ENCODE measurements at regions not wholly inside any gene's neighbourhood (a gene's known extent, or its start where the extent isn't known, plus 50 kb on each side); places are given as distances from the start of the nearest gene placed in this dataset.

DNA sequence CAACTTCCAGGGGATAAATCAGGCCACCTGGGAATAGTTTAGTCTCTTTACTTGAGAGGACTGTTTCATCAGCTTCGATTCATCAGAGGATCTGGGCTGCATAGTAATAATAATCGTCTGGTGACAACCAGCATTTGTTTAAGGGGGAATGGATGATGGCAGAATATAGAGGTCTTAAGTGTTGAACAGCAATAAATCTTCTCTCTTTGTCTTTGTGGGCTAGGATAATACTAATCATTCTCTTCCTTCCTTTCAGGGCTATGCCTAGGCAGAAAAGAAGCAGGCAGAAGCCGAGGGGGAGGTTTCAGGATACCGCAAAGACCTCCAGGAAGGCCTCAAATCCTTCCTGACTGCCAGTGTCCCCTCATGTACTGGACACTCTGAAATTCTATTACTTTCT is 150.4 kb upstream of the GAREM1 start:
- DNase-seq = no peak

DNA sequence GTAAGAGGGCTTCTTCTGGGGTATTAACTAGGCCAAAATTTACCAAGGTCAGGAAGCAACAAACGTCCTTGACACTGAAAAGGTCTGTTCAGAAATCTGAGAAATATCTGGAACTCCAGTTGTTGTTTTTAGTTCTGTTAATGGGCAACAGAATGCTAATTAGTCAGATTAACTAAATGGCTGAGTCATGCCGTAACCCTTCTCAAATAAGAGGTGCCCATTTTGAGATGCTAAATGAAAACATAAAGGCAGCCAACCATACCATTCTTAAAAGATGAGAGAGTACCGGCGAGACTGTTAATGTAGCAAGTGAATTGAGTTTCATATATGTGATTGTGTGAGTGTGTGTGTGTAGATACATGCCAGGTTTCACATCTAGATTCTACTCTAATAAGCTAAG is 147.9 kb upstream of the GAREM1 start:
- no peak for DNase-seq

DNA sequence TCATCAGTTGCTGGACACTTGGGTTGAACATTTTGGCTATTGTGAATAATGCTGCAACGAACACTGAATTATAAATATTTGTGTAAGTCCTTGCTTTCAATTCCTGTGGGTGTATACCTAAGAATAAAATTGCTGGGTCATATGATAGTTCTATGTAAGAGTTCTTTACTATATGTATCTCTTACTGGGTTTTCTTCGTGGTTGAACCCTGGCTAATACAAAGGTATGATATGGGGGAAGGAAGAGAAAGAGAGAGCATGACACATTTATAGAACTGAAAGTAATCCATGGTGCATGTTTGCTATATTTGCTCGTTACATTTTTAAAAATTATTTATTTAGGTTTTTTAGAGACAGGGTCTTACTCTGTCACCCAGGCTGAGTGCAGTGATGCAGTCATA is 143.1 kb upstream of the GAREM1 start:
- DNase-seq = no peak

DNA sequence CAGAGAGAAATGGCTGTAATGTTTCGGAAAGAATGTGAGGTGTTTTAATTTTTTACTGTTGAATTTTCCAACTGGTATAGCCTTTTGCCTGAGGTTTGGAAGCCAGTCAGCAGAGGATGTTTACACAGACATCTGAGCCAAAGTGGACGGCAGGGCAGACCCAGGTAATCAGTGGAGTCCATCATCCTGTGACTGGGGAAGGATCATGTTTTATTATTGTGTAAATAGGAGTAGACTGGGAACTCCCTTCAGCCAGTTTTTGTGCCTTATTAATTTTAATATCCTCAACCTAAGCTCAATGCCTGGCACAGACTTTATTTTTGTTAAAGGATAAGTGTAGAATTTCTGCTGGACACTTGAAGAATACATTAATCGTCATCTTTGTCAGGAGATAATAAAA is 142.0 kb upstream of the GAREM1 start:
- no peak for DNase-seq

DNA sequence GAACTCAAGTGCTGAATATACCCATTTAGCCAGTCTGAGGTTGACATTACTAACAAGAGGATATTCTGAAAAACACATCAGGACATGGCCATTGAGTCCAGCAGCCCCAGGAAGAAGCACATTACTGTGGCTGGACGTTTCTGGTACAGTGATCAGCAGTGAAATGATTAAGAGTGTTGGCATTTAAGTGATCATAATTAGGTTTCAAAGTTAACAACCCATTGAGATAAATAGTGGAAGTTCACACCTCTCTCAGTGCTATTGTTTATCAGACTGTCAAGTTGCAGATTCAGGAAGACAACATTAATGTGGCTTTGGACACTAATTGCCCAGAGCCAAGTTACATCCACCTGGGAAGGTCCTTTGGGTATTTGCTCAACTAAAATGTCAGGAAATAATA is 139.5 kb upstream of the GAREM1 start:
- DNase-seq = no peak

DNA sequence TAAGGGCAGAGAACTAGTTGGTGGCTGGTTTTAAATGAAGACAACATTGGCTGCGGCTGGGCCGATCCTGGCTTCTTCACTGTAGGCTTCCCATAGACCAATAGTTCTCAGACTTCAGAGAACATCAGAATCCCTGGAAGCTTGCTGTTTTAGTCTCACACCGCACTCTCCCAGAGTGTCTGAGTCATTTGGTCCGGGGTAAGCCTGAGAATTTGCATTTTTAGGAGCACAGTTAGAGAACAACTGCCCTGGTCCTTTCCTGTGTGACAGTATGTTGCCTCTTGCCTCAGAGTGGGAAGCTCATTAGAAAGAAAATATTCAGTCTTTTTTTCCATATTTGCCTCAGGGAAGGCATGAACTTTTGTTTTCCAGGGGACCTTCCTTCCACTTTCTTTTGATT is 137.1 kb upstream of the GAREM1 start:
- DNase-seq = no peak

DNA sequence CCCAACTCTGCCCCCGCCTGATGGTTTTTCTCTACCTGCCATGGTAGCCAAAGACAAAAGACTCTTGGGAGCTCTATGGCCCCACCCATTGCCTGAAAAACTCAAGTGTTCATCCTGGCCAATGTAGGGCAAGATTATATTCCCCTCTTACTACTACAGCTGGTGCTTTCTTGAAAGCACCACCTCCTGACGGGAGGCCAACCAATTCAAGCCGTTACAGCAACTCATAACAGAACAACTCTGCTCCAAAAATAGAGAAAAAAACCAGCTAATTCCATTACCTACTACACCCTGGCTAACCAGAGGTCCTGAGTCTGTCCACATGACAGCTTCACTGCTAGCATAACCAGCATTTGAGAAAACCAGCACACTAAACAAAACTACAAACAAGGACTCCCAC is 127.5 kb upstream of the GAREM1 start:
- DNase-seq = no peak

DNA sequence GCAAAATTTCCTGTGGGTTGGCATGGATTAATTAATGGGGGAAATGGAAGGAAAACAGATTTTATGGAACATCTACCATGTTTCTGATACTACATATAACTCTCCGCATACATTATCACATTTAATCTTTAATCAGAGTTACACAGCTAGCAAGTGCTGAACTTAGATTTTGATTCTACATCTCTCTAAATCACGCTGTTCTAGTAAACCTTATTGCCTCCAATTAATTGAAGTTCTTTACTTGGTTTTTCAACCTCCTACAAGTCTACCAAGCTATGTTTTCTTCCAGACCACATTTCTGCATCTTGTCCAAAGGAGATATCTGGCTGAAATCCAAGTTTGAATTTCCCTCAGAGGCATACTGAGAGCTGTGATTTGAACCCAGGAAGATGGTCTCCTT is 125.8 kb upstream of the GAREM1 start:
- no peak for DNase-seq

DNA sequence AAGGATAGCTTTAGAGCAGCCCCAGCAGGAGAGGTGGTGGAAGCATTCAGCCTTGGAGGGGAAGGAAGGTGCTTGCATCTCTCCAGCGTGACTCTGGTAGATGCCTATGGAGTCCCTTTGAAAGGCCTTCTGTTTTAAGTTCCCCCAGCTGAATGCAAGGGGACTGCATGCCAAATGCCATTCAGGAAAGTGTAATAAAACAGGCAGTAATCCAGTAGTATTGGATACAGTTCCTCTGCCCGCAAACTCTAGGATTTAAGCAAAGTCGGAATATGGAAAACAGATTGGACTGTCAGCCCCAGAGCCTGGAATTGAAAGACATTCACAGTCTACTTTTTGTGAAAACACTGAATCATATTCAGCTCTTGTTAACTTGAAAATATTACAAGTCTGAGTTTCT is 125.2 kb upstream of the GAREM1 start:
- no peak for DNase-seq

DNA sequence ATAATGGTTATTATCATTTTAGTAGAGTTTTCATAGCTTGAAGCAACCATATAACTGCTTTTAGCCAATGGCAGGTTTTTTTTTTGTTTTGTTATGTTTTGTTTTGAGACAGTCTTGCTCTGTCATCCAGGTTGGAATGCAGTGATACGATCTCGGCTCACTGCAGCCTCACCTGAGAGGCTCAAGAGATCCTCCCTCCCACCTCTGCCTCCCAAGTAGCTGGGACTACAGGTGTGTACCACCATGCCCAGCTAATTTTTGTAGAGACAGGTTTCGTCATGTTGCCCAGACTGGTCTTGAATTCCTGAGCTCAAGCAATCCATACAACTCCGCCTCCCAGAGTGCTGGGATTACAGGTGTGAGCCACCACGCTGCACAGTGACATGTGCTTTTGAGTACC is 117.5 kb upstream of the GAREM1 start:
- DNase-seq = no peak

DNA sequence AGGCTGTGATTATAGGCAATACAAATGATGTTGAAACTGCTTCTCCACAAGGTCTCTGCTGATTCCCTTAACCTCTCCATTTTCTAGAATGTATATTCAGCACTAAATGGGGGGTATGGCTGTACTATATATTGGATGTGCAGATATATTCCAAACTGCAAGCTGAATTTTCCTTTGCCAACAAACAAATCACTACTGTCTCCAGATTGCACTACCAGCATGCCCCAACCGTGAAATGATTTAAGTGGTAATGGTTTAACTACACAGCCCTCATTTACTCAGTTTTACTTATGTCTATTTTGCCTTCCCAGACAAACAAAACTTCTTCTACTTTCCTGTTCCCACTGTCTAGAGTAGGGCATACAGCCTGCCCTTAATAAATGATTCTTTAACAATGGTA is 112.7 kb upstream of the GAREM1 start:
- DNase-seq = no peak

DNA sequence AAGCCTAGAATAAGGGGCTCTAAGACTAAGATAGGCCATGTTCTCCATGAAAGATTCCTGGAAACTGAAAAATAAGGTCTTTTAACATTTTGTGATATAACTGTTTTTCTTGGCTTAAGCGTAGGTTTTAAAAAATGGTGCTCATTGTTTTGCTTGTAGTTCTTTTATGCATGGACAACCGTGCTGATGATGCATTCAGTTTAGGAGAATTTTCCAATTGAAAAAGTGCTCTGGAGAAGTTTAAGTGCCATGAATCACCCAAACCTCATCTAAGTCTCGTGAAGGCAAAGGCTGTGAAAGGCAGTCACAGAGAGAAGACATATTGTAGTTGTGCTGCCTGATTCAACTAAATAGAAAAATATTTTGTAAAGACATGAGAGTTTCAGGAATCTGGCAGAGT is 111.8 kb upstream of the GAREM1 start:
- DNase-seq = no peak

DNA sequence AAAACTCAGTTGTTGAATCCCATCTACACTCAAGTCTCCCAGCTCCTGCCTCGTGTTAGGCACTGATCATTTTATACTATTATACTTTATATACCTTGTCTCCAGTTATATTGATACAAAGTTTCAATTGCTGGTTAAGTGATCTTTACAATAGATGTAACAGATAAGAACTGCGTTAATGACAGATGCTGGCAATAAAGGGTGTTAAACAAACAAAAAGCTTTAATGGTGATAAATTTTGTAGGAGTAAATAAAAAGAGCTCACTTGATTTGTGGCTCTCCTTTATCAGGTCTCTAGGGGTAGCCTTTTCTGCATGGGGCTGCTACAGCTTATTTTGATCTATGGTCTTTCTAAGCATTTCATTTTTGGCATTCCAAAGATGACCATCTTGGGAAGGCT is 106.9 kb upstream of the GAREM1 start:
- DNase-seq = no peak

DNA sequence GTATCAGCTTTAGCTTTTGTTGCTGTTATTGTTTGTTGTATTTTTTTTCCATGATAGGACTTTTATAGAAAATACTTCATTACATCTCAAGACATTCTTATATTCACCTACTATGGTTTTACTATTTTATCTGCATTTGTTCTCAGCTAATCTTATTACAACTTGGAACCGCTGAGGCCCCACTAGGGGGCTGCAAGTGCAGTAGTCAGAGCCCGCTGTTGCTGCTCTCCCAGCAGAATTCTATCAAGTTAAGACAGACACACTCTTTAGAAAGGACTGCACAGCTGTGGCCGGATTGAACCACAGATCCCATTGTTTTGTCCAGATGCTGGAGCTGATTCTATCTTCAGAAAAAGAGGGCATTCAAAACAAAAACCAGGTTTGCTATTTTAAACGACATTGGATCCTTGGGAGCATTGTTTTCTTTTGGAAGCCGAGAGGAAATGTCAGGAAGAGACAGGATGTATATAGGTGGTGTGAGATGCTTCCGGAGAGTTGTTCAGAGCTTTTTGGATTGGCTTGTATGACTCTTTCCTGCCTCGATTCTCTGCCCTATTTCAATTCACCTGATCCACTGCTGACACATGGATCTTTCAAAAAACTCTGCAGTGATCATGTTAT is 105.7 kb upstream of the GAREM1 start:
- peak; percentile 43 for DNase-seq

DNA sequence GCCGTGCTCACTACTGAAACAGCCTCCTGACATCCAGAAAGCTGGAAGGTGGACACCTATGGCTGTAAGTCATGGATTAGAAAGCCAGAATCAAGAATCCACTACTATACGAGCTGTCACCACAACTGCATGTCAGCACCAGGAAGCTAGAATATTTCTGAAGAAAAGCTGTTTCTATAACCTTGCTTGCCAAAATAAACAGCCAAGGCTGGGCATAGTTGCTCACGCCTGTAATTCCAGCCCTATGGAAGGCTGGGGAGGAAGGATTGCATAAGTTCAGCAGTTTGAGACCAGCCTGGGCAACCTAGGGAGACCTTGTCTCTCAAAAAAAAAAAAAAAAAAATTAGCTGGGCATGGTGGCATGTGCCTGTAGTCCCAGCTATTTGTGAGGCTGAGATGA is 96.3 kb upstream of the GAREM1 start:
- no peak for DNase-seq

DNA sequence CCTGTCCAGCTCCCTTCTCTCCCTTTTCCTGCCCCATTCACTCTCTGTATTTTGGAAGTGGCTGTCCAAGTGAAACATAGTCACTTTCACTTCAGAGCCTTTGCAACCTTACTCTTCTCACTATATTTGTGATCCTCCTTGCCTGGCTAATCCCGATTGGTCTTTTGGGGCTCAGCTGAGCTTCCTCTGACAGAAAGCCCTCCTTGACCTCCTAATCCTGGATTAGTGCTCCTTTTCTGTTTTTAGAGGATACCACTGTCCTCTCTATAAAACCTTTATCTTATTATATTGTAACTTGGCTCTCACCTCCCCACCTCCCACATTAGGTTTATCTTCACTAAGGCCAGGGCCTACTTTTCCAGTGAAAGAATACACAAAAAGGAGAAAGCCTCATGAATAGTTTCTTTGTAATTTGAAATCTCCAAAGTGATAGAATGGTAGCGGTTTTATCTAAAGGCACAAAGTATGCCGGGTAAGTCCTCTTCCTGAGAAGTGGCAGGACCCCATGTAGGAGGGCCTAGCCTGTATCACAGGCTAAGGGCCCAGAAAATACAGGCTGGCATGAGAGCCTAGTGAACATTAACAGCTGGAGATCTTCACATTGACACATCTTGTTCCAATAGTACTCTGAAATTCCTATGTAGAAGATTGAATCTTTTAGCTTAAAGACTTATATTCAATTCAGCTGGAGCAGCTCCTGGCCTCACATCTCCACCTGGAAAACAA is 83.1 kb upstream of the GAREM1 start:
- DNase-seq = no peak

DNA sequence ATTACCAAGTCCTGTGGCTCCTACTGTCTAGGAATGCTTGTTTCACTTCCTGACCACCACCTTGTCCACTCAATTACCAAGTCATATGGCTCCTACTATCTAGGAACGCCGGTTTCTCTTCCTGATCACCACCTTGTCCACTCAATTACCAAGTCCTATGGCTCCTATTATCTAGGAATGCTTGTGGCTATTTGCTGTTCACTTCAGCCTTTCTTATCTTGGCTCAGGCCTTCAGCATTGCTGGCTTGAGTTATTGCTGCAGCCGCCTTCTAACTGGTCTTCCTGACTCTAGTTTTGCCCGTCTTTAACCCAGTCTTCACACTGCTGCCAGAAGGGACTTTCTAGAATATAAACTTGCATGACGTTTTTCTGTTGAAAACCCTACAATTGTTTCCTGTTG is 82.5 kb upstream of the GAREM1 start:
- no peak for DNase-seq

DNA sequence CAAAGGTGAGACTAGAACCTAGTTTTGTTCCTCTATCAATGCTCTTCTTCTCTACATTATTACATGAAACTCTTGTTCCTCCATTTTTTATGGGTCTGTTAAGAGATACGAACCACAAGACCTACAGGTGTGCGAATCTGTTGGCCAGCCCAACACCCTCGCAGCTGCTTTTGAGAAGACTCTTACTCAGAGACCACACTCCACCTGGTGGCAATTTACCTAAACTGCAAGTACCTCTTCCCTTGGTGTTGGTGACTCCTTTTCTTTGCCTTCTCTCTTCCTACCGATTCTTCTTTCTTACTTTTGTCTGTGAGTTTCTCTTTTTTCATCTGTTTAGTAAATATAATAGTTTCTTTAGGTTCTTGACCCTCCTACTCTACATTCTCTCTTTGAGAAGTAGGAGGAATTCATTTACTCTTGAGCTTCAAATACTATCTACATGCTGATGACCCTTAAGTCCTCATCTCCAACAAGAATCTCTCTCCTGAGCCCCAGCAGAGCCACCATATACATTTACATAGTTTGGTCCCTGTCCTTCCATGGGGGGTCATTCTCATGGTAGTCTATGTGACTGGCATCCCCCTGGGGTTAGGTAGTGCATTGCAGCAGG is 81.8 kb upstream of the GAREM1 start:
- peak; percentile 85 for DNase-seq

DNA sequence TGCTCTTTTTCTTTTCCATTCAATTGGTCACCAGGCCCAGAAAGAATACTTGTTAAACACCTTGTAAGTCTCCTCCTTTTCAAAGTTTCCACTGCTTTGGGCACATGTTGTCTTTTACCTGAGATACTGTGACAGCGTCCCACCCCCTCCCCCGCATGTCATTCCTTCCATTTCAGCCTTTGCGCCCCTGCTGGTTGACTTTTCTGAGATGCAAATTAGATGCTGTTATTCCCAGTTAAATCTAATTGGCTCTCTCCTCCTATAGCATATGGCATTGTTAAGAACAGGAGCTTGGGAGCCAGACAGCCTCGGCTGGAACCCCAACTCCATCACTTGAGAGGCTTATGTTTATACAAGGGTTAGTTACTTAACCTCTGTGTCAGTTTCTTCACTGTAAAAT is 80.3 kb upstream of the GAREM1 start:
- no peak for DNase-seq

DNA sequence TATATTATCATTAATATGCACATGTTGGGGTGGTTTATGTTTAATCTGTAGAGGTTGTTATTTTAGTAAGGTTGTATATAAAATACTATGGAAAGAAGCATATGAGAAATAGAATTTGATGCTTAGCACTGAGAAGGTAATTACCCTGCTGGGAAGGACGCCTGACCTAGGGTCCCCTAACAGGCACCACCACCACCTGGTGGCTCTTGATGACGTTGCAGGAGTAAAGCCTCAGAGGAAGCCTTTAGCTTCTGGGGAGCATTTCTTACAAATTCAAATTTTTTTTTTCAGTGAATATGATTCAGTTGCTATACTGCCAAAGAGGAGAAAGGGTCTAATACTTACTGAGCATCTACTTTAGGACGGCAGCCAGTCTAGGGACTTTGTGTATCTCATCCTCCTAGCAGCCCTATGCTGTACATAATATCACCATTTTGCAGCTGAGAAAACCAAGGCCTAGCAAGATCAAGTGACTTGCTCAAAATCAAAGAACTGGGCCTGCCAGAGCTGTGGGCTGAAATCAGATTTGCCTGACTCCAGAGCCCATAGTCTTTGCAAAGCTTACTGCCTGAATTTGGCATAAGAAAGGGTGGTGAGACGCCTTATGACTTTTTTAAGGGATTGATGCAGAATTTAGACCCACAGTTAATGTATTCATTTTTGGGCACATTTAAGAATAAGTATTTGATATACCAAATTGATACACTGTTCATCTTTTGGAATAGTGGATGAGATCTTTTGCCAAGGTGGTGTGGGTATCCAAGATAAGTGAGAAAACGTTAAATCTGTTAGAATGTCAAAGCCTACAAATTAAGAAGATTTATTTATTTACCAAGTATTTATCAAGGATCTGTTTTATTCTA is 78.8 kb upstream of the GAREM1 start:
- DNase-seq = peak; percentile 68

DNA sequence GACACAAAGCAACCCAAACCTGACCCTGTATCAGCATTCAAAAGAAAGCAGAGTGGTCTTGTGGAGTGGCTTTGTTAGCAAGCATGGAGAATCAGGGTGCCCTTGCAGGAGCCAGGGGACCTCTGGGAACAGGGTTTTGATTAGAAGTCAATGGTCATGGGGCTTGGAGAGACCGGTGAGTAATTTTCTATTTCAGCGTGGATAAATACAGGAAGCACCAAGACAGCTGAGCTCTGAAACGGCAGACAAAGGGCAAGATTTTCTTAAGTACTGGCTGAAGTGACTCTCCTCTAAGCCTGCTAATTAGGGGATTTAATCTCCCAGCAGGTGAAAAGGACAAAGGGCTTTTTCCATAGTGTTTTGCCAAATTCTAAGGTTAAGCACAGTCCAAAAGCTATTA is 78.0 kb upstream of the GAREM1 start:
- DNase-seq = no peak

DNA sequence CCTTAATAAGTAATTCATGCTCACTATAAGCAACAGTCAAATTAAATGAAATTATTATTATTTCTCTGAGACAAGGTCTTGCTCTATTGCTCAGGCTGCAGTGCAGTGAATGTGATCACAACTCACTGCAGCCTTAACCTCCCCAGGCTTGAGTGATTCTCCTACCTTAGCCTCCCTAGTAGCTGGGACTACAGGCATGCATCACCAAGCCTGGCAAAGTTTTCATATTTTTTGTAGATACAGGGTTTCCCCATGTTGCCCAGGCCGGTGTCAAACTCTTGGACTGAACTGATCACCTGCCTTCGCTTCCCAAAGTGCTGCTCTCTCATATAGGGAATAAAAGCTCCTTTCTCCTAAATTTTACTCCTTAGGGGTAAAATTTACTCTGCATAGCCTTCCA is 74.9 kb upstream of the GAREM1 start:
- no peak for DNase-seq

DNA sequence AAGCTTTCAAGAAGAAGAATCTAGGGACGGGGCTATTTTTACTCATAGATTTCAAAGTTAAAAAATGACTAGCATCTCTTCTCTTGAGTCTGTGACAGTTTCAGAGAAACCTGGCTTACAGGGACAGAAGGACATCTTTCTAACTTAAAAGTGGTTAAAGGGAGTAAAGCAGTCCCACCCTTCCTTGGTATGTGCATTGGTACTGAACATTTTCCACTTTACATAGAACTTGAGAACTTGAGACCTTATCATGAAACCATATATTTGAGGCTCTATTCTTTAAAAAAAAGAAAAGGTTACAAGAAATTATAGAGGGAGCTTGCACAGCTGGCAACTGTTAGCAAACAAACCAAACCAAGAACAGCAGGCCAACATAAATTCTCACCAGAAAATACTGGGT is 73.4 kb upstream of the GAREM1 start:
- DNase-seq = no peak
